ENCODE measurements at regions not wholly inside any gene's neighbourhood (a gene's known extent, or its start where the extent isn't known, plus 50 kb on each side); places are given as distances from the start of the nearest gene placed in this dataset.

DNA sequence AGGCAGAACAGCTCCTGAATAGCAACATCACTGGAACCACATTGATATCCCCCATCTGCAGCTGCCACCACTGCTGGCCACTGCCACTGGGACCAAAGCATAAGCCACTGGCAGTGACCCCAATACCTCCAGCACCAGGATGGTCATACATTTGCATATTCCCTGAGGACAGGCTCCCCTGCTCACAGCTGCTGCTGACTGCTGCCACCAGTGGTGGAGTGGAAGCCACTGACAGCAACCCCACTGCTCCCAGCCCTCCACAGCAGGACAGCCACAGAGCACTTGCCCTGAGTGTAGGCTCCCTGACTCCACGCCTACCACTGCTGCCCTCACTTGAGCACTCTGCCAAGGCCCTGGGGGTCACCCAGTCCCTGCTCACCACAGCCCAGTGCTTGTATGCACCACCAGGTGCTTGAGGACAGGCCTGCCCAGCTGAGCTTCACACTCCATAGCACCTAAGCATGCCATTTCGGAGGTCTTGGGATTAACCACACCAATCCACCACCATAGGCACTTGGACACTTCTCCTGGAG, 327.4 kb upstream of the RPS23 start:
- ATAC-seq (ENCODE audit: low FRiP score in 2 of 2): peak in 1 of 2 donors; percentile 17
- H3K27me3 ChIP-seq: no peaks in the 10 kb centered on the region
- H3K27ac ChIP-seq: no peak overlapping the region
- H3K4me1 ChIP-seq: no peaks in the 10 kb centered on the region
- no peak for DNase-seq
- no peaks in the 10 kb centered on the region for H3K36me3 ChIP-seq
- TF ChIP-seq POLR2A (IDR thresholded peaks at IDR 0.05) (no peak), POLR2AphosphoS5 (IDR thresholded peaks at IDR 0.05) (no peak), EP300 (IDR thresholded peaks at IDR 0.05) (no peak)
- TF ChIP-seq, protein P1, sequence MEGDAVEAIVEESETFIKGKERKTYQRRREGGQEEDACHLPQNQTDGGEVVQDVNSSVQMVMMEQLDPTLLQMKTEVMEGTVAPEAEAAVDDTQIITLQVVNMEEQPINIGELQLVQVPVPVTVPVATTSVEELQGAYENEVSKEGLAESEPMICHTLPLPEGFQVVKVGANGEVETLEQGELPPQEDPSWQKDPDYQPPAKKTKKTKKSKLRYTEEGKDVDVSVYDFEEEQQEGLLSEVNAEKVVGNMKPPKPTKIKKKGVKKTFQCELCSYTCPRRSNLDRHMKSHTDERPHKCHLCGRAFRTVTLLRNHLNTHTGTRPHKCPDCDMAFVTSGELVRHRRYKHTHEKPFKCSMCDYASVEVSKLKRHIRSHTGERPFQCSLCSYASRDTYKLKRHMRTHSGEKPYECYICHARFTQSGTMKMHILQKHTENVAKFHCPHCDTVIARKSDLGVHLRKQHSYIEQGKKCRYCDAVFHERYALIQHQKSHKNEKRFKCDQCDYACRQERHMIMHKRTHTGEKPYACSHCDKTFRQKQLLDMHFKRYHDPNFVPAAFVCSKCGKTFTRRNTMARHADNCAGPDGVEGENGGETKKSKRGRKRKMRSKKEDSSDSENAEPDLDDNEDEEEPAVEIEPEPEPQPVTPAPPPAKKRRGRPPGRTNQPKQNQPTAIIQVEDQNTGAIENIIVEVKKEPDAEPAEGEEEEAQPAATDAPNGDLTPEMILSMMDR (IDR thresholded peaks at IDR 0.05): no peak
- 67% methylated on average over 2 of the region's 2 CpGs; no CpG with 5 or more reads in 1 of the 2 donors for WGBS, 2 donors
- no peaks in the 10 kb centered on the region for H3K9me3 ChIP-seq
- no peak overlapping the region for H3K4me3 ChIP-seq

DNA sequence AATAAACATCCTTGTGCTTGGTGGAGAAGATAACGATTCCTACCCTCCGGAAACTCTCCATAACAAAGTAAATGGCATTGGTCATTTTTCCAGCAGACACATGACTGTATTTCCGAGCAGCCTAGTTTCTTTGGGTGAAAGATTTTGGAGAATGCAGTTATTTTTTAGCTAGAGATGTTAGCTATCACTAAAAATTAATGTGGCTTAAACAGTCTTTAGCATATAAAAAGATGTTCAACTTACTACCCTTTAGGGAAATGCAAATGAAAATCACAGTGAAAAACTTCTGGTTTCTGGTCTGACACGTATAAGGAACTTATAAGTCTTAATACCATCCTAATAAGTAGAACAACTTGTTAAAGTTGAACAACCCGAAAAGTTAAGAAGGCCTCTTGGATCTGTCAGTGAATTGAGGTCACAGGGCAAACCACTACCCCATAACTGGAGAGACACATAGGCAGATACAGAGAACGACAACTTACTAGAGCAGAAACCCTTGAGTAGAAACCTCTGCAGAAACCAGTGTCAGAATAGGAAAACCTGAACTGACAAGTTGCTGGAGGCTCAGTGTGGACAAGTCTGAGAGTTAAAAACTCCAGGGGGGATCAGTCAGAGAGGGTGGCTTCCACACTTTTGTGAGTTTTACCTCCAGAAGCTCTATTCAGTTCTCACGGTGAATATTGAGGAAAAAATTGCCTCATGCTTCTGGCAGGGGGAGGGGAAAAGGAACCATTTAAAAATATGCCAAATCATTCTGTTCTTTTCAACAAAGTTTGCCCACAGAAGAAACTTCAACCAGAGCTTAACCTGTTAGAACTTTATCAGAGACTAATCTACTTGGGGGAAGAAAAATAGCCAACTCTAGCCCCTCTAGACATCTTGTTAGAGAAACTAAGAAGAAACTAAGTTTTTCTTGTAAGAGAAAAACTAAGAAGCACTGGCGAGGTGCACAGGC, 325.2 kb upstream of the RPS23 start:
- H3K27me3 ChIP-seq: no peaks in the 10 kb centered on the region
- H3K36me3 ChIP-seq: no peaks in the 10 kb centered on the region
- no peaks in the 10 kb centered on the region for H3K4me1 ChIP-seq
- DNase-seq (no peak), ATAC-seq (ENCODE audit: low FRiP score in 2 of 2) (no peak)
- no peak overlapping the region for H3K27ac ChIP-seq
- no peak overlapping the region for H3K4me3 ChIP-seq
- TF ChIP-seq POLR2A (IDR thresholded peaks at IDR 0.05) (no peak), EP300 (IDR thresholded peaks at IDR 0.05) (no peak), POLR2AphosphoS5 (IDR thresholded peaks at IDR 0.05) (no peak)
- TF ChIP-seq, protein P1 (IDR thresholded peaks at IDR 0.05): no peak
- no peaks in the 10 kb centered on the region for H3K9me3 ChIP-seq
- 74 to 76% methylated on average over 8 of the region's 8 CpGs for WGBS, 2 donors

DNA sequence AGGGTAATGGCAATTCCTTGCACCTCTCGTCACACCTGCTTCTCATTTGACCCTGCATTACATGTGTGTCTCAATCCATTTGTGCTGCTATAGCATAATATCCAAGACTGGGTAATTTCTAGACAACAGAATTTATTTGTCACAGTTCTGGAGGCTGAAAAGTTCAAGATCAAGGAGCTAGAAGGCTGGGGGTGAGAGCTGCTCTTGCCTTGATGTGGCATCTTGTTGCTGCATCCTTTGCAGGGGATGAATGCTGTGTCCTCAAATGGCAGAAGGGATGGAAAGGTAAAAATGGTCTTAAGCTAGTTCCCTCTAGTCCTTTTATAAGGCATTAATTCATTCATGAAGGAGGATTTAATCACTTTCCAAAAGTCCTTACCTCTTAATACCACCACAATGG, 323.7 kb upstream of the RPS23 start:
- H3K9me3 ChIP-seq: no peaks in the 10 kb centered on the region
- DNase-seq (no peak), ATAC-seq (ENCODE audit: low FRiP score in 2 of 2) (no peak)
- no peaks in the 10 kb centered on the region for H3K4me1 ChIP-seq
- no peak overlapping the region for H3K27ac ChIP-seq
- no peaks in the 10 kb centered on the region for H3K27me3 ChIP-seq
- no peak overlapping the region for H3K4me3 ChIP-seq
- TF ChIP-seq, protein P1 (IDR thresholded peaks at IDR 0.05): no peak
- TF ChIP-seq EP300 (IDR thresholded peaks at IDR 0.05) (no peak), POLR2AphosphoS5 (IDR thresholded peaks at IDR 0.05) (no peak)
- WGBS, 2 donors: 80 to 92% methylated on average over 1 of the region's 1 CpG
- no peaks in the 10 kb centered on the region for H3K36me3 ChIP-seq

DNA sequence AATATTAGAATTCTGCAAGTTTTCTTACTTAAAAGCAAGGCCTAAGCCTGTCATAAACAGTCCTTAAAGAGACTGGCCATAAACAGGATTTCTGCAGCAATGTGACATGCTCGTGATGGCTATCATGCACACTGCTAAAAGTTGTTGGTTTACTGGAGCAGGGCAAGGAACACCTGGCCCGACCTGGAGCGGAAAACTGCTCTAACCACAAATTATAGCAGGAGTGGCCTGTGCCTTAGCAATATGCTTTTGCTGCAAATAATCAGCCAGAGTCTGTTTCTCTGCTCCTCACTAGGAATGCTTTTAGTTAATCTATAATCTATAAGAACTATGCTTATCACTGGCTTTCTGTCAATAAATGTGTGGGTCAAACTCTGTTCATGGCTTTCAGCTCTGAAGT, 322.9 kb upstream of the RPS23 start:
- WGBS, 2 donors: 76 to 86% methylated on average over 3 of the region's 3 CpGs
- H3K27ac ChIP-seq: no peak overlapping the region
- no peaks in the 10 kb centered on the region for H3K4me1 ChIP-seq

More for the DNA sequence above, 322.9 kb upstream of the RPS23 start:
- Histone ChIP-seq H3K9me3 (no peaks in the 10 kb centered on the region), H3K4me3 (no peak overlapping the region), H3K27me3 (no peaks in the 10 kb centered on the region), H3K36me3 (no peaks in the 10 kb centered on the region)
- no peak for DNase-seq
- no peak for ATAC-seq (ENCODE audit: low FRiP score in 2 of 2)
- TF ChIP-seq POLR2A (IDR thresholded peaks at IDR 0.05): no peak
- TF ChIP-seq, protein P1 (IDR thresholded peaks at IDR 0.05): no peak
- no peak for TF ChIP-seq EP300 (IDR thresholded peaks at IDR 0.05)
- TF ChIP-seq POLR2AphosphoS5 (IDR thresholded peaks at IDR 0.05): no peak

Data from upper lobe of left lung (tissue), 6 donors.